Activated CD4-positive, alpha-beta T cell treated with anti-CD3 and anti-CD28 coated beads for 24 hours (primary cell): ENCODE measurements at regions not wholly inside any gene's neighbourhood (a gene's known extent, or its start where the extent isn't known, plus 50 kb on each side); places are given as distances from the start of the nearest gene placed in this dataset.

Experiments
- DNase-seq, 2 donors: peaks; one replicate each; pipeline ENCODE4 v3.0.0-alpha.2; 2020; ENCODE audit warnings: low read depth in 2 of 2

GRCh38 chr3:124577494-124578167 lies 152.6 kb upstream of the UMPS start:
- DNase-seq: no peak

- DNase-seq: no peak
These were observed 150.6 kb upstream of the UMPS start for GRCh38 chr3:124579641-124580040.

- no peak for DNase-seq
These were observed 148.1 kb upstream of the UMPS start for GRCh38 chr3:124582196-124582595.

GRCh38 chr3:124582621-124583395 lies 147.4 kb upstream of the UMPS start:
- no peak for DNase-seq

GRCh38 chr3:124584245-124584551 lies 146.1 kb upstream of the UMPS start:
- DNase-seq: no peak

- DNase-seq: peak in 1 of 2 donors; percentile 21
These were observed 145.5 kb upstream of the UMPS start for GRCh38 chr3:124584552-124585391.

- DNase-seq: no peak
These were observed 143.9 kb upstream of the UMPS start for GRCh38 chr3:124586126-124587052.

GRCh38 chr3:124587053-124587408 lies 143.2 kb upstream of the UMPS start:
- DNase-seq: no peak

- no peak for DNase-seq
These were observed 142.2 kb upstream of the UMPS start for GRCh38 chr3:124588036-124588435.

- no peak for DNase-seq
These were observed 141.5 kb upstream of the UMPS start for GRCh38 chr3:124588794-124589193.

- DNase-seq: no peak
These were observed 138.6 kb upstream of the UMPS start for GRCh38 chr3:124591699-124592098.

- no peak for DNase-seq
These were observed 137.4 kb upstream of the UMPS start for GRCh38 chr3:124592658-124593441.

GRCh38 chr3:124593442-124593829 lies 136.8 kb upstream of the UMPS start:
- DNase-seq: no peak

- DNase-seq: no peak
These were observed 135.7 kb upstream of the UMPS start for GRCh38 chr3:124594581-124594980.

GRCh38 chr3:124597273-124597672 lies 133.0 kb upstream of the UMPS start:
- DNase-seq: no peak

GRCh38 chr3:124597979-124598378 lies 132.3 kb upstream of the UMPS start:
- no peak for DNase-seq

- DNase-seq: no peak
These were observed 131.0 kb upstream of the UMPS start for GRCh38 chr3:124599147-124599765.

- no peak for DNase-seq
These were observed 130.2 kb upstream of the UMPS start for GRCh38 chr3:124599779-124600693.

GRCh38 chr3:124600765-124601164 lies 129.5 kb upstream of the UMPS start:
- no peak for DNase-seq
